HG02938 (cell line): ENCODE measurements at regions not wholly inside any gene's neighbourhood (a gene's known extent, or its start where the extent isn't known, plus 50 kb on each side); places are given as distances from the start of the nearest gene placed in this dataset.
"Not testable (repeated sequence)": the region's sequence is repeated elsewhere in the genome, so short reads cannot be mapped to it uniquely, and the experiment has no call there.

Experiments used
- ATAC-seq: cut with Tn5 transposase; IDR thresholded peaks from one replicate; pipeline ENCODE4 v1.9.1; 2021; ENCODE audit warnings: mild to moderate bottlenecking, moderate library complexity; ENCODE audit not compliant: unreplicated experiment

GRCh38 chr2:168300460-168300859, 53.1 kb upstream of the STK39 start:
- no peak for ATAC-seq

GRCh38 chr2:168304024-168304681, 56.8 kb upstream of the STK39 start:
- ATAC-seq = no peak

GRCh38 chr2:168307379-168307778, 60.0 kb upstream of the STK39 start:
- ATAC-seq = no peak

- ATAC-seq = no peak
These were observed 63.2 kb upstream of the STK39 start for GRCh38 chr2:168310580-168310979.

- no peak for ATAC-seq
These were observed 64.0 kb upstream of the STK39 start for GRCh38 chr2:168311261-168311910.

GRCh38 chr2:168312036-168312822, 64.8 kb upstream of the STK39 start:
- no peak for ATAC-seq

- ATAC-seq = no peak
These were observed 66.8 kb upstream of the STK39 start for GRCh38 chr2:168314236-168314635.

GRCh38 chr2:168315331-168316072, 68.1 kb upstream of the STK39 start:
- no peak for ATAC-seq

GRCh38 chr2:168316073-168316440, 68.7 kb upstream of the STK39 start:
- no peak for ATAC-seq

GRCh38 chr2:168317282-168317681, 69.9 kb upstream of the STK39 start:
- ATAC-seq = no peak

GRCh38 chr2:168320267-168320666, 72.9 kb upstream of the STK39 start:
- no peak for ATAC-seq

- ATAC-seq = no peak
These were observed 75.1 kb upstream of the STK39 start for GRCh38 chr2:168322325-168323007.

GRCh38 chr2:168323529-168324021, 76.2 kb upstream of the STK39 start:
- no peak for ATAC-seq

GRCh38 chr2:168326572-168326971, 79.2 kb upstream of the STK39 start:
- ATAC-seq = no peak

GRCh38 chr2:168327328-168327727, 79.9 kb upstream of the STK39 start:
- no peak for ATAC-seq

GRCh38 chr2:168328421-168328820, 81.0 kb upstream of the STK39 start:
- ATAC-seq = no peak

GRCh38 chr2:168330624-168331423, 83.4 kb upstream of the STK39 start:
- no peak for ATAC-seq

GRCh38 chr2:168335254-168335653, 87.9 kb upstream of the STK39 start:
- ATAC-seq = not testable (repeated sequence)

- peak; percentile 65 for ATAC-seq
These were observed 89.5 kb upstream of the STK39 start for GRCh38 chr2:168336786-168337388.
